ENCODE measurements at regions not wholly inside any gene's neighbourhood (a gene's known extent, or its start where the extent isn't known, plus 50 kb on each side); places are given as distances from the start of the nearest gene placed in this dataset.
A peak's percentile ranks its signal among the peaks of the same experiment; 100 is the strongest.

DNA sequence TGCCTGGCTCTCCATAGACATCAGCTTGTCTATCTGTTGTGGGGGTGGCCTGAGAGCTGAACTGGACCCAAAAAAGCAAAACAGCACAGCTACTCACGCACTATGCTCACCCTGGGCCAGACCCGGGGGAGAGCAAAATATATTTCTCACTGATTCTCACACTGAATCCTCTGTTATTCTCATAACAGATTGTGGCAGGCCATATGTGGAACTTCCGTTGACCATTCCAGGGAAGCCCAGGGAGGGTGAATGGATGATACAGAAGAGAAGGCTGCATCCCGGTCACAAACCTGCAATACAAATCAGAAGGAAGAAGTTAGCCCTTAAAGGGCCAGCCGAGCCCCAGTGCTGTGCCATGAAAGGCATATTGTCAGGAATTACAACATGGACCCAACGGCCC lies 362.5 kb downstream of the ZNF536 start:
- H3K4me3 Mint-ChIP-seq = no peak overlapping the region
- Histone ChIP-seq H3K9me3 (ENCODE audit: low read depth) (no peaks in the 10 kb centered on the region), H3K9ac (no peak overlapping the region), H3K4me2 (no peak overlapping the region), H3K4me3 (no peak overlapping the region), H3K27ac (no peak overlapping the region), H3K27me3 (no peaks in the 10 kb centered on the region), H4K20me1 (ENCODE audit: low read depth) (no peaks in the 10 kb centered on the region), H3K79me2 (ENCODE audit: low read depth) (no peaks in the 10 kb centered on the region), H3K36me3 (no peaks in the 10 kb centered on the region), H3K4me1 (peaks cover 15% of the 10 kb centered on the region), H3F3A (ENCODE audit: low read depth) (no peaks in the 10 kb centered on the region), H2AFZ (replicated peaks) (no peak overlapping the region)
- TF ChIP-seq EZH2phosphoT487 (IDR thresholded peaks at IDR 0.05) (no peak), EZH2 (IDR thresholded peaks at IDR 0.05) (no peak)
- TF ChIP-seq, protein P1, sequence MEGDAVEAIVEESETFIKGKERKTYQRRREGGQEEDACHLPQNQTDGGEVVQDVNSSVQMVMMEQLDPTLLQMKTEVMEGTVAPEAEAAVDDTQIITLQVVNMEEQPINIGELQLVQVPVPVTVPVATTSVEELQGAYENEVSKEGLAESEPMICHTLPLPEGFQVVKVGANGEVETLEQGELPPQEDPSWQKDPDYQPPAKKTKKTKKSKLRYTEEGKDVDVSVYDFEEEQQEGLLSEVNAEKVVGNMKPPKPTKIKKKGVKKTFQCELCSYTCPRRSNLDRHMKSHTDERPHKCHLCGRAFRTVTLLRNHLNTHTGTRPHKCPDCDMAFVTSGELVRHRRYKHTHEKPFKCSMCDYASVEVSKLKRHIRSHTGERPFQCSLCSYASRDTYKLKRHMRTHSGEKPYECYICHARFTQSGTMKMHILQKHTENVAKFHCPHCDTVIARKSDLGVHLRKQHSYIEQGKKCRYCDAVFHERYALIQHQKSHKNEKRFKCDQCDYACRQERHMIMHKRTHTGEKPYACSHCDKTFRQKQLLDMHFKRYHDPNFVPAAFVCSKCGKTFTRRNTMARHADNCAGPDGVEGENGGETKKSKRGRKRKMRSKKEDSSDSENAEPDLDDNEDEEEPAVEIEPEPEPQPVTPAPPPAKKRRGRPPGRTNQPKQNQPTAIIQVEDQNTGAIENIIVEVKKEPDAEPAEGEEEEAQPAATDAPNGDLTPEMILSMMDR (IDR thresholded peaks at IDR 0.05) = no peak
- H3K27me3 Mint-ChIP-seq (ENCODE audit: insufficient read depth, low read depth) = peaks cover 2% of the 10 kb centered on the region
- no peaks in the 10 kb centered on the region for H3K36me3 Mint-ChIP-seq
- H3K9me3 Mint-ChIP-seq = no peaks in the 10 kb centered on the region
- no peak overlapping the region for H3K27ac Mint-ChIP-seq
- DNase-seq (ENCODE audit: low spot score) = no peak
- H3K4me1 Mint-ChIP-seq = peaks cover 10% of the 10 kb centered on the region

DNA sequence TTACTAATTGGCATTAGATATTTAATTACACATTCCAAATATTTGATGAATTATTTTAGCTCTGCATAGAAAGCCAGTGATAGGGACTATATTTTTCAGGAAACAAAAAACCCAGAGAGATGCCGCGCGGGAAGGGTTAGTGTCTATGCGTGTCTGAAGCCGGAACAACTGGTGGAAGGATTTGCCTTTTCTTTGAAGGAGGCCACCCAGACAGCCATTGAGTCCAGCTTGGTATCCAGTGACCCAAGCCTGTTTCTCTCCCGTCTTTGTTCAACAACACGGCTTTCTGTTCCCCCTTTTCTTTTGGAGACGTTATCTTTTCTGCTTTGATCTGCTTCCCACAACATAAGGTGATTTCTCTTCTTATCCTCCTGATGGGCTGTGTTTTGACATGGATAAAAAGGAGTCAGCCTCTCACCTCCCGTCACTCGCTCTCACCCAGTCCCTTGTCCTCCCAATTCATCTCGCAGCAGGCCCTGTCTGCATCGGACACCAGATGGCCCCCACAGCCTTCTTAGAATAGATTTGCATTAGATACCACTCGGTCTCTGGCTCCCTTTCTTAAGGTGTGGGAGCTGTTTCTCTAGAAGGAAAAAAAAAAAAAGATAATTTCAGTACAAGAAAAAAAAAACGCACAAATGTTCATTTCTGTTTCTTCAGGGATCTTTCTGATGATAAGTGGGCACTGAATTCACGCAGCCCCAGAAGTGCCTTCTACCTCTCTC lies 361.8 kb downstream of the ZNF536 start:
- Mint-ChIP-seq H3K4me1 (peaks cover 10% of the 10 kb centered on the region), H3K9me3 (no peaks in the 10 kb centered on the region), H3K4me3 (no peak overlapping the region), H3K27ac (peak overlapping the region; percentile 88), H3K36me3 (no peaks in the 10 kb centered on the region), H3K27me3 (ENCODE audit: insufficient read depth, low read depth) (peaks cover 2% of the 10 kb centered on the region)
- Histone ChIP-seq H2AFZ (replicated peaks) (no peak overlapping the region), H3K27me3 (no peaks in the 10 kb centered on the region), H3K4me2 (peak overlapping the region; percentile 36), H3K4me1 (peaks cover 15% of the 10 kb centered on the region), H3K27ac (no peak overlapping the region), H4K20me1 (ENCODE audit: low read depth) (no peaks in the 10 kb centered on the region), H3K4me3 (no peak overlapping the region), H3K9me3 (ENCODE audit: low read depth) (no peaks in the 10 kb centered on the region), H3K9ac (no peak overlapping the region), H3K36me3 (no peaks in the 10 kb centered on the region), H3F3A (ENCODE audit: low read depth) (no peaks in the 10 kb centered on the region), H3K79me2 (ENCODE audit: low read depth) (no peaks in the 10 kb centered on the region)
- TF ChIP-seq EZH2phosphoT487 (IDR thresholded peaks at IDR 0.05) = no peak
- no peak for TF ChIP-seq EZH2 (IDR thresholded peaks at IDR 0.05)
- TF ChIP-seq, protein P1 (IDR thresholded peaks at IDR 0.05) = peak; percentile 47
- DNase-seq (ENCODE audit: low spot score) = peak; percentile 64

DNA sequence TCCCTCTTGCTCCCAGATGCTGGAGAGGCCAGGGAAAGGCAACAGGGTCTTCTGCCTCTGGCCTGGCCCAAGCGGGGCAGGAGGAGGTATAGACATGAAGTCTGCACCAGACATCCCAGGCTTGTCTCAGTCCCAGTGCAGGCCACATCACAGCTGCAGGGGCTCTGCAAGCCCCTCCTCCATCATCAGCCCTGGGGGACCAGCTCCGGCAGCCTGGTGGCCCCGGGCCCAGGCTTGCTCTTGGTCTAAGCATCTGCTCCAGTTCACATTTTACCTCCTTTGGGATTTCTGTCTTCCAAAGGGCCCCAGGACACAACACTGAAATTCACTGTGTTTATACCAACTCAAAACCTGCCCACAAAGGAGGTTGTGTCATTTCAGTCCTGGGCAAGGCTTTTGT lies 359.4 kb downstream of the ZNF536 start:
- Histone ChIP-seq H3K27ac (no peak overlapping the region), H3K4me2 (no peak overlapping the region), H3K27me3 (no peaks in the 10 kb centered on the region), H3K9me3 (ENCODE audit: low read depth) (no peaks in the 10 kb centered on the region), H3F3A (ENCODE audit: low read depth) (no peaks in the 10 kb centered on the region), H3K36me3 (no peaks in the 10 kb centered on the region), H3K79me2 (ENCODE audit: low read depth) (no peaks in the 10 kb centered on the region), H3K4me3 (no peak overlapping the region), H3K4me1 (peaks cover 15% of the 10 kb centered on the region), H2AFZ (replicated peaks) (no peak overlapping the region), H3K9ac (no peak overlapping the region), H4K20me1 (ENCODE audit: low read depth) (no peaks in the 10 kb centered on the region)
- no peaks in the 10 kb centered on the region for H3K36me3 Mint-ChIP-seq
- TF ChIP-seq, protein P1 (IDR thresholded peaks at IDR 0.05) = no peak
- TF ChIP-seq EZH2phosphoT487 (IDR thresholded peaks at IDR 0.05) (no peak), EZH2 (IDR thresholded peaks at IDR 0.05) (no peak)
- H3K27me3 Mint-ChIP-seq (ENCODE audit: insufficient read depth, low read depth) = peaks cover 2% of the 10 kb centered on the region
- peaks cover 10% of the 10 kb centered on the region for H3K4me1 Mint-ChIP-seq
- H3K27ac Mint-ChIP-seq = no peak overlapping the region
- no peak overlapping the region for H3K4me3 Mint-ChIP-seq
- DNase-seq (ENCODE audit: low spot score) = no peak
- H3K9me3 Mint-ChIP-seq = no peaks in the 10 kb centered on the region

Measured in neural progenitor cell (in vitro differentiated cells).